Stimulated activated CD4-positive, alpha-beta T cell treated with anti-CD3 and anti-CD28 coated beads, Interleukin-4, amount 100 ng/mL, for 48 hours (primary cell): ENCODE measurements at regions not wholly inside any gene's neighbourhood (a gene's known extent, or its start where the extent isn't known, plus 50 kb on each side); places are given as distances from the start of the nearest gene placed in this dataset.

Experiments used
- DNase-seq, 2 donors: peaks; one replicate each; pipeline ENCODE4 v3.0.0-alpha.2; 2020; ENCODE audit warnings: low read depth in 2 of 2

- no peak for DNase-seq
These were observed 69.0 kb downstream of the KIF2B start for GRCh38 chr17:53891726-53892125.

DNA sequence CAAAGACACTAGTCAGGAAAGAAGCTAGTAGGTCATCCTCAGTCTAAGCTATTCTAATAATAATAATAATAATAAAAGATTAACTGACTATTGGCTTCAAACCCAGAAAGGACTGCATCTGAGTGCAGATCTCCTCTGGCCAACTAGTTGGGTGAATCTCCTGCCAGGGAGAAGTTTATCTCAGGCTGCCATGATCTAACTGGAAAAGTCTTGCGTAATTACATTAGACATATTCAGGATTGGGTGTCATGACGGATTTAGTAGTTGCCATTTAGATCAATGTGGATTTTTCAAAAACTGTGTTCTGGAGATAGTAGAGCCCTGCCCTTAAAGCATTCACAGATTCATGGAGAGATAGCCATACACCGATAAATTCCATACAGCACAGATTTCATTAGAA, 69.5 kb downstream of the KIF2B start:
- DNase-seq = no peak

DNA sequence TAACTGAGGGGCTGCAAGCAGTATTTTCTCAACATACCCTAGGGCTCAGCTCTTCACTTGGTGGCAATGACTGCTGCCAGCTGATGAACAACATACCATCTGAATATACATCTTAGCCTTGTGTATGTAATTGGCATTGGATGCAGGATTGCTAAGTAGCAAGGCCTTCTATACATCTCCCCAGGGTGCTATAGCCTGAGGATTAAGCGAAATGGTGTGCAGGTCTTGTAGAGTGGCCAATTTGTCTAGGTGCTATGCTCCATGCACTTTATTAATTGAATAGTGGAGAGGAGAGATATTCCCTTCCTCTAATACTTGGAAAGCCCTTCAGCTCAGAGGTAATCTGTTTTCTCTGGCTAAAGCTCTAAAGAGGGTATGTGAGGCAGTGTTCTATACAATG, 71.9 kb downstream of the KIF2B start:
- no peak for DNase-seq

- no peak for DNase-seq
These were observed 73.3 kb downstream of the KIF2B start for GRCh38 chr17:53896047-53896446.

DNA sequence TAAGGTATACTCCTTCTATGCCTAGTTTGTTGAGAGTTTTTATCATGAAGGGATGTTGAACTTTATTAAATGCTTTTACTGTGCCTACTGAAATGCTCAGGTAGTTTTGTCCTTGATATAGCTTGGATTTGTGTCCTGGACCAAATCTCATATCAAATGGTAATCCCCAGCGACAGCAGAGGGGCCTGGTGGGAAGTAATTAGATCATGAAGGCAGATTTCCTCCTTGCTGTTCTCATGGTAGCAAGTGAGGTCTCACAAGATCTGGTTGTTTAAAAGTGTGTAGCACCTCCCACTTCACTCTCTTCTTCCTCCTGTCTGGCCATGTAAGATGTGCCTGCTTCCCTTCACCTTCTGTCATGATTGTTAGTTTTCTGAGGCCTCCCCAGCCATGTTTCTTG, 78.2 kb downstream of the KIF2B start:
- DNase-seq = no peak

DNA sequence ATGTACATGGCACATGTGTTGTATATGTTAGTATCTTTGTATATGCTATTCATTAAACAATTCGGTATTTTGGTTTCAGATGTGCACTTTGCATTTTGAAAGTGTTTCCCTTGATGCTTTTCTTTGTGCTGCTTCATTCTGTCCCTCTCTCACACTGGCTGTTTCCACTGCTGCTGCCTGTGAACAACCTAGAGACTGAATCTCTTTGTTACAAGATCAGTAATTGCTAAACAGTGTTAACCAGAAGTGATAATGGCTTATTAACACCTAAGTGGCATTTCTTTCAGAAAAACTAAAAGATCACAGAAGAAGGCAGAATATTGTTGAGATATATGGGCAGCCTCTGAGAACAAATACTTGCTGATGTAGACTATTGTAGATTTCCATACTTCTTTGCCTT, 84.7 kb downstream of the KIF2B start:
- DNase-seq = no peak

DNA sequence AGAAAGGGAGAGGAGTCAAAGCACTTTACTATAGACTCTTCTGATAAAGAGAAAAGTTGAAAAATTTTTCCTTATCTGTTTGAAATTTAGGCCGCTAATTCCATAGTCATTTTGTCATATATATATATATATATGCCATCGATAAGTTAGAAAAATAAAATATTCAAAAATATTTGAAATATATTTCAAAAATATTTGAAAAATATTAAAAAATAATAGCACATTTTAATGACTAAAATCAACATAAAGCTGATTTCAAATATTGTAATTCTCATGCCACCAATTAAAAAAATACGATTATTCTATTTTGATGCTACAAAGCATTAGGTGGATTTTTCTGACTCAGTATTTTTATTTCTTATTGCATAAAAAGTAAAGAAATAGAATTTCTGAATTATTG, 87.1 kb downstream of the KIF2B start:
- no peak for DNase-seq

DNA sequence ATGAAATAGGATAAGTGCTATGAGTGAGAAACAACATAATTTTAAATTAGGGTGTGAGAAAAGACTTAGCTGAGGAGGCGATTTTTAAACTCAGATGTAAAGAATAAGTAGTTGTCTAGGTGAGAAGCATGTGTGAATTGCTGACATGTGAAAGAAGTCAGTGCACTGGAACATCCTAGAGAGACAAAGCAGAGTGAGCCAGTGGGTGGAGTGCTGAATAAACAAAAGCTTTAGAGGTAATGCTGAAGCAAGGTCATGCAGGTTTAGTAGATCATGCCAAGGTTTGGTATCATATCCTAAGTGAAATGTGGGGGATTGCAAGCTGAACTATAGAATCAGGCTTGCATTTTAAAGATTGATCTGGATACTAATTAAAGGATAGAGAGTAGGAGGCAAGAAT, 89.4 kb downstream of the KIF2B start:
- DNase-seq = no peak

DNA sequence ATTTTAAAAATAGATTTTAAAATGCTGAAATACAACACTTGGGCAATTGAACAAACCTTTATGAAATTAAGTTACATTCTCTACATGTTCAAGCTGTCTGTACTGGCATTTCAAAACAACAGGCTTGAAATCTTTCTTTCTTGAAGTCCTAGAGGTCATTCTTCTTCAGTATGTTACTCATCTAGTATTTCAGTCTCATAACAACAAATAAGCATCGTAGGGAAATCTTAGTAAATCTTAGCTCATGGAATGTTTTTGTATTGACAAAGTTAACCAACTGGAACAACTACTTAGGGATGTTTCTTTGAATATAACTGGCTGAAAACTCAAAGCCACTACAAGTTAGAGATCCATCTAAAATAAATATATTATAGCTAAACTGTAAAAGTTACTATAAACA, 96.6 kb downstream of the KIF2B start:
- DNase-seq = no peak

DNA sequence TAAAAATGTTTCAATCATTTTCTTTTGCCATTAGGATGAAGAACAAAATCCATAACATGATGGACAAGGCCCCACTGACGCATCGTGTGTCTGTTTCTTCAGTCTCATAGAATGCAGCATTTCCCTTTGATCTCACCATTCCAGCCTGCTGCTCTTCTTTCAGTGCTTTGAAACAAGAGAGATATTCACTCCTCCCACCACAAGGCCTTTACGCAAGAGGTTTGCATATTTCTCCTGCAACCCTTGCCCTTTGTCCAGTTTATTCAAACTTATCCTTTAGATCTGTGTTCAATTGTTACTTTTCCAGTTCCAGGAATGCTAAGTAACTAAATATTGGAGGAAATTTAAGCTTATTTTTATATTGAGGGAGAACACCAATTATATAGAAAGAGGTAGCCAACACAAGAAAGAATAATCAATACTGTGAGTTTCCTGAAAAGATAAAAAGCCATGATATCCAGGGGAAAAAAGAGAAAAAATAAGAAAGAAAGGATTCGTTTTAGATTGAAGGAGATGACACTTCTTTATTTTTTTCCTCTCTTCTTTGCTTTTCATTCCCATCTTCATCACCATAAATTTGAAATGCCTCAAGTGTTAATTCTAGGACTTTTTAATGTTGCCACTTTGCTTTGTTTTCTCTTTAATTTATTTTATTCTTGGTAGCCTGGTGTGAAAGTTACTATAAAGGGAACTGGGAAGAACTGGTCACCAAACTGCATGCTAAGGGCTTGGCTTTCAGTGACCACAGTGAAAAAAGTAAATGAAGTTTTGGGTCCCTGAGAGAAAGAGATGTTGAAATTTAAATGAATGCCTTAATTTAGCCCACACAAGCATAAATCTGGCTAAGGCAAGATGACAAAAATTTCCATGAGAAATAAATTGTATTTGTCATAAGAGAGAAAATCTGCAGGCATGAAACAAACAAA, 102.1 kb downstream of the KIF2B start:
- no peak for DNase-seq

- DNase-seq = no peak
These were observed 109.7 kb downstream of the KIF2B start for GRCh38 chr17:53932386-53932785.

- DNase-seq = no peak
These were observed 112.2 kb downstream of the KIF2B start for GRCh38 chr17:53934931-53935330.

- no peak for DNase-seq
These were observed 118.5 kb downstream of the KIF2B start for GRCh38 chr17:53941231-53941630.

- DNase-seq = no peak
These were observed 119.7 kb downstream of the KIF2B start for GRCh38 chr17:53942436-53942835.

- DNase-seq = no peak
These were observed 120.2 kb downstream of the KIF2B start for GRCh38 chr17:53942898-53943297.

GRCh38 chr17:53948323-53948722, 125.6 kb downstream of the KIF2B start:
- no peak for DNase-seq

DNA sequence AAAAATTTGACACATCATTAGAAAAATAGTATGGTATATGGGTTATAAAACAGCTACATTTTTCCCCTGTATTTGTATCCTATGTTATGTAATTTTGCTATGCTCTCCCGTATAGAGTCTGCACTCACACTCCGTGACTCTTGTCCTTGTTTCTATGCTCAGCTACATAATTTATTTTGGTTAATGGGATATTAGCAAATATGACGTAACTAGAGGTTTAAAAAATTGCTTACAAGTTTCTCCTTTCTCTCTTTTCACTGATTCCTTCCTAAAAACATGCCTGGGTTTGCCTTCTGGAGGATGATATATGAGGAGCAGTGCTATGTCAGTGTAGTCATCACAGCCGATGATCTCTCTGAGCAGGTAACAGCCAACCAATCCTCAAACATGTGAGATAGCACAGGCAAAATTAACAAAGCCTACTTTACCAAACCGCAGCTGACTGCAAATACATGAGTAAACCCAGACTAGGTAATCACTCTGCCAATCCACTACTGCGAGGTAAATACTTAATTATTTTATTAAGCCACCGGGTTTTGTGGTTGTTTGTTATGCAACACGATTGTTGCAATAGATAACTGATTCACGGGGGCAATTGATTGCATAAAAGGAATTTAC, 126.9 kb downstream of the KIF2B start:
- DNase-seq = no peak

- no peak for DNase-seq
These were observed 127.6 kb downstream of the KIF2B start for GRCh38 chr17:53950207-53950857.

DNA sequence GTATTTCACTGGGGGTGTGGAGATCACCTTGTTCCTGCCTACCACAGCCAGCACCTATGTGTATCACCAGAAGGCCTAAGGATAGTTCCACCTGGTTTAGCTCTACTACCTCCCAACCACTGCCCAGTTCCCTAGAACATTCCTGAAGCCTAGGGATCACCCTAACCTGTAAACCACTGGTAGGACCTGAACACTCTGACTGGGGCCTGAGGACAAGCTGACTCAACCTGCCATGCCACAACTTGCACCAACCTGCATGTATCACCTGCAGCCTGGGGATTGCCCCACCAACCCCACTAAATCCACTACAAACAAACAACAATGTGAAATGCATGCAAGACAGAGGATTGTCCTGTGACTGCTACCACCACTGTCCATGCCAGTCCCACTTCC, 128.1 kb downstream of the KIF2B start:
- no peak for DNase-seq

DNA sequence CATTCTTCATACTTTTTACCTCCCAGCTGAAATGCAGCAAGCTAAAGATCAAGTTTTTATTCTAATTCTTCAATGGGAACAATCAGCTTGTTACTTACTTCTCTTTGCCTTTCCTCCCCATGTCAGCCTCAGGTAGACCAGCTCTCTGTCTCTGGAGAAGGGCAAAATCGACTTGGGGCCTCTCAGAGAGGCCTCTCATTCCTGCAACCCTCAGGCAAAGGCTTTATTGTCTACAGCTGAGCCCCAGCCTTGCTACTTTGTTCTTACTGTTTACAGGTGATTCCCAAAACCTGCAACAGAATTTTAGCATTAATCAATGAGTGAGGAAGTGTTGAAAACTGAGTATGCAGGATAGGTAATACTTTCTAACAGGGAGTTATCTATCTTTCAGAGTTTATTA, 148.6 kb downstream of the KIF2B start:
- DNase-seq = no peak

DNA sequence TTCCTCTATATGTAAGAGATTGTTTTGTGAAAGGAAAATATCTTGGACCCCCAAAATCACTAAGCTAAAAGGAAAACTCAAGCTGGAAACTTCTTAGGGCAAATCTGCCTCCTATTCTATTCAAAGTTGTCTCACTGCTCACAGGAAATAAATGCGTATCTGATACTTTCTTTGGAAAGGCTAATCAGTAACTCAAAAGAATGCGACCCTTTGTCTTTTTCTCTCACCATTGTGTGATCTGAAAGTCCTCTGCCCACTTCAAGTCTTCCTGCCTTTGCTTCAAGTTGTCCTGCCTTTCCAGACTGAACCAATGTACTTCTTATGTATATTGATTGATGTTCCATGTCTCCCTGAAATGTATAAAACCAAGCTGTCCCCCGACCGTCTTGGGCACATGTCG, 157.3 kb downstream of the KIF2B start:
- DNase-seq = no peak

- DNase-seq = no peak
These were observed 173.4 kb downstream of the KIF2B start for GRCh38 chr17:53996131-53996530.

- no peak for DNase-seq
These were observed 174.2 kb downstream of the KIF2B start for GRCh38 chr17:53996890-53997289.
